WERI-Rb-1 (cell line): ENCODE measurements at regions not wholly inside any gene's neighbourhood (a gene's known extent, or its start where the extent isn't known, plus 50 kb on each side); places are given as distances from the start of the nearest gene placed in this dataset.

Source experiments
- DNase-seq: peaks from one replicate; pipeline ENCODE4 v3.0.0-alpha.2; 2020
- H3K27ac ChIP-seq: fragments of 250-450 bp; sonication (Bioruptor Pico); 2 replicates; pipeline ENCODE4 v1.5.1; 2020; ENCODE audit warnings: mild to moderate bottlenecking, moderate library complexity
- H3K27me3 ChIP-seq: fragments of 250-450 bp; sonication (Bioruptor Pico); 2 replicates; pipeline ENCODE4 v1.5.1; 2021; ENCODE audit warnings: mild to moderate bottlenecking, low read depth, moderate library complexity; ENCODE audit not compliant: insufficient read depth, severe bottlenecking
- H3K36me3 ChIP-seq: fragments of 250-450 bp; sonication (Bioruptor Pico); 2 replicates; pipeline ENCODE4 v1.5.1; 2020; ENCODE audit warnings: mild to moderate bottlenecking, moderate library complexity
- H3K4me3 ChIP-seq: 2 replicates; pipeline ENCODE4 v1.5.1; 2011; ENCODE audit warnings: low read depth, mild to moderate bottlenecking, control low read depth, low read length
- H3K9me3 ChIP-seq: fragments of 250-450 bp; sonication (Bioruptor Pico); 2 replicates; pipeline ENCODE4 v1.5.1; 2021; ENCODE audit warnings: mild to moderate bottlenecking, moderate library complexity; ENCODE audit not compliant: severe bottlenecking
- CTCF ChIP-seq: IDR thresholded peaks from 2 replicates; pipeline ENCODE4 v1.5.1; 2011; ENCODE audit warnings: low read depth, mild to moderate bottlenecking, control low read depth, inconsistent platforms, low read length

- H3K27me3 ChIP-seq = no peaks in the 10 kb centered on the region
- H3K36me3 ChIP-seq = no peaks in the 10 kb centered on the region
- no peak overlapping the region for H3K27ac ChIP-seq
- TF ChIP-seq CTCF = no peak
- DNase-seq = no peak
- H3K4me3 ChIP-seq = no peak overlapping the region
- peaks cover 23% of the 10 kb centered on the region for H3K9me3 ChIP-seq
These were observed 61.1 kb upstream of the IRF2BP2 start for GRCh38 chr1:234670967-234671626.

- Histone ChIP-seq H3K27me3 (no peaks in the 10 kb centered on the region), H3K9me3 (peaks cover 23% of the 10 kb centered on the region), H3K36me3 (no peaks in the 10 kb centered on the region), H3K27ac (no peak overlapping the region), H3K4me3 (no peak overlapping the region)
- no peak for TF ChIP-seq CTCF
- DNase-seq = no peak
These were observed 59.5 kb upstream of the IRF2BP2 start for GRCh38 chr1:234669499-234669898.

GRCh38 chr1:234668577-234668955 lies 58.6 kb upstream of the IRF2BP2 start:
- peaks cover 23% of the 10 kb centered on the region for H3K9me3 ChIP-seq
- DNase-seq = no peak
- H3K36me3 ChIP-seq = no peaks in the 10 kb centered on the region
- no peak overlapping the region for H3K27ac ChIP-seq
- H3K27me3 ChIP-seq = no peaks in the 10 kb centered on the region
- no peak for TF ChIP-seq CTCF
- H3K4me3 ChIP-seq = no peak overlapping the region

- Histone ChIP-seq H3K27me3 (no peaks in the 10 kb centered on the region), H3K36me3 (no peaks in the 10 kb centered on the region), H3K9me3 (peaks cover 23% of the 10 kb centered on the region), H3K27ac (no peak overlapping the region), H3K4me3 (no peak overlapping the region)
- TF ChIP-seq CTCF = no peak
- no peak for DNase-seq
These were observed 57.9 kb upstream of the IRF2BP2 start for GRCh38 chr1:234667600-234668576.

GRCh38 chr1:234666761-234667160 lies 56.8 kb upstream of the IRF2BP2 start:
- Histone ChIP-seq H3K27ac (no peak overlapping the region), H3K9me3 (peaks cover 23% of the 10 kb centered on the region), H3K27me3 (no peaks in the 10 kb centered on the region), H3K4me3 (no peak overlapping the region), H3K36me3 (no peaks in the 10 kb centered on the region)
- no peak for DNase-seq
- no peak for TF ChIP-seq CTCF
